GM13976 (cell line): ENCODE measurements at regions not wholly inside any gene's neighbourhood (a gene's known extent, or its start where the extent isn't known, plus 50 kb on each side); places are given as distances from the start of the nearest gene placed in this dataset.

Experiments
- DNase-seq: peaks from one replicate; pipeline ENCODE4 v3.0.0; 2012; ENCODE audit warnings: low spot score
- CTCF ChIP-seq: IDR thresholded peaks from 2 replicates; pipeline ENCODE4 v1.5.1; 2012; ENCODE audit warnings: borderline replicate concordance, mild to moderate bottlenecking; ENCODE audit not compliant: insufficient read depth; ENCODE audit errors: extremely low read depth, missing control alignments, control extremely low read depth
- in situ Hi-C: fragments of 300-500 bp; cut with MboI; formaldehyde crosslinking; loops from one replicate; pipeline ENCODE4 v1.12.0; 2022; ENCODE audit warnings: low sequenced_read_pairs, mixed read lengths, inconsistent platforms; ENCODE audit not compliant: unreplicated experiment

- in situ Hi-C loops, result no loop called here
- no peak for DNase-seq
- no peak for TF ChIP-seq CTCF
Observed at GRCh38 chr4:177692907-177693306, 250.7 kb upstream of the AGA start.

- in situ Hi-C loops, result no loop called here
- DNase-seq, result no peak
- no peak for TF ChIP-seq CTCF
Observed at GRCh38 chr4:177696438-177696966, 254.3 kb upstream of the AGA start.

GRCh38 chr4:177699365-177700213 is 257.4 kb upstream of the AGA start:
- in situ Hi-C loops, result no loop called here
- no peak for TF ChIP-seq CTCF
- no peak for DNase-seq

- no peak for DNase-seq
- in situ Hi-C loops, result no loop called here
- TF ChIP-seq CTCF, result no peak
Observed at GRCh38 chr4:177706916-177707315, 264.7 kb upstream of the AGA start.

- TF ChIP-seq CTCF, result no peak
- no peak for DNase-seq
- in situ Hi-C loops, result no loop called here
Observed at GRCh38 chr4:177713454-177713853, 271.2 kb upstream of the AGA start.

GRCh38 chr4:177717407-177717806 is 275.2 kb upstream of the AGA start:
- in situ Hi-C loops, result no loop called here
- no peak for DNase-seq
- TF ChIP-seq CTCF, result no peak
